Neuronal stem cell (in vitro differentiated cells): ENCODE measurements at regions not wholly inside any gene's neighbourhood (a gene's known extent, or its start where the extent isn't known, plus 50 kb on each side); places are given as distances from the start of the nearest gene placed in this dataset.

ENCODE experiments used
- DNase-seq: peaks from one replicate; pipeline ENCODE4 v3.0.0-alpha.2; 2013; ENCODE audit warnings: low spot score
- H2AFZ ChIP-seq: one replicate; pipeline ENCODE4 v1.6.1; 2013; ENCODE audit warnings: mild to moderate bottlenecking, low read length, inconsistent platforms
- H2AK5ac ChIP-seq: 2 replicates; pipeline ENCODE4 v1.6.1; 2013; ENCODE audit warnings: low read depth, mild to moderate bottlenecking, inconsistent platforms, low read length, moderate library complexity, mixed read lengths
- H2BK120ac ChIP-seq: 2 replicates; pipeline ENCODE4 v1.6.1; 2013; ENCODE audit warnings: low read depth, mild to moderate bottlenecking, inconsistent platforms, low read length, moderate library complexity, mixed read lengths
- H2BK12ac ChIP-seq: one replicate; pipeline ENCODE4 v1.6.1; 2013; ENCODE audit warnings: low read length, inconsistent platforms
- H2BK15ac ChIP-seq: 2 replicates; pipeline ENCODE4 v1.6.1; 2013; ENCODE audit warnings: mild to moderate bottlenecking, low read length, inconsistent platforms, mixed read lengths
- H2BK5ac ChIP-seq: one replicate; pipeline ENCODE4 v1.6.1; 2013; ENCODE audit warnings: inconsistent platforms, mild to moderate bottlenecking, low read length, moderate library complexity
- H3K14ac ChIP-seq: one replicate; pipeline ENCODE4 v1.6.1; 2013; ENCODE audit warnings: low read length, inconsistent platforms
- H3K18ac ChIP-seq: 2 replicates; pipeline ENCODE4 v1.6.1; 2013; ENCODE audit warnings: low read length, inconsistent platforms
- H3K23ac ChIP-seq: 2 replicates; pipeline ENCODE4 v1.6.1; 2013; ENCODE audit warnings: low read depth, mild to moderate bottlenecking, mixed read lengths, low read length, inconsistent platforms; ENCODE audit not compliant: poor library complexity
- H3K27ac ChIP-seq: replicated peaks from 3 replicates; pipeline ENCODE4 v1.5.1; 2013; ENCODE audit warnings: low read length, inconsistent platforms
- H3K27me3 ChIP-seq, 3 experiments: 2 replicates each; pipeline ENCODE4 v1.6.1; 2013; ENCODE audit warnings: low read length in 3 of 3, mild to moderate bottlenecking in 2 of 3, inconsistent platforms in 1 of 3, low read depth in 1 of 3, mixed read lengths in 1 of 3, moderate library complexity in 1 of 3; ENCODE audit not compliant: control insufficient read depth in 3 of 3, insufficient read depth in 3 of 3
- H3K36me3 ChIP-seq, 2 donors: replicated peaks in 1 of 2; 2 replicates each; pipeline ENCODE4 v1.6.1; 2013; ENCODE audit warnings: low read length in 2 of 2; ENCODE audit not compliant: control insufficient read depth in 2 of 2, insufficient read depth in 2 of 2
- H3K4ac ChIP-seq: 2 replicates; pipeline ENCODE4 v1.6.1; 2013; ENCODE audit warnings: inconsistent platforms, mild to moderate bottlenecking, low read length, moderate library complexity
- H3K4me1 ChIP-seq, 2 donors: 1 replicate in 1 of 2; 2 replicates in 1 of 2; pipeline ENCODE4 v1.6.1; 2013; ENCODE audit warnings: low read length in 2 of 2, low read depth in 1 of 2; ENCODE audit not compliant: control insufficient read depth in 2 of 2, insufficient read depth in 1 of 2
- H3K4me2 ChIP-seq: one replicate; pipeline ENCODE4 v1.6.1; 2013; ENCODE audit warnings: mild to moderate bottlenecking, low read length, inconsistent platforms; ENCODE audit not compliant: insufficient read depth, poor library complexity, severe bottlenecking
- H3K4me3 ChIP-seq, 2 donors: 2 replicates each; pipeline ENCODE4 v1.5.1; 2013; ENCODE audit warnings: low read length in 2 of 2, mild to moderate bottlenecking in 2 of 2, inconsistent platforms in 1 of 2, moderate library complexity in 1 of 2
- H3K79me1 ChIP-seq: one replicate; pipeline ENCODE4 v1.6.1; 2013; ENCODE audit warnings: low read depth, mild to moderate bottlenecking, inconsistent platforms, low read length, moderate library complexity
- H3K9ac ChIP-seq: one replicate; pipeline ENCODE4 v1.6.1; 2013; ENCODE audit warnings: mild to moderate bottlenecking, low read depth, low read length, inconsistent platforms; ENCODE audit not compliant: poor library complexity
- H3K9me3 ChIP-seq, 2 donors: replicated peaks in 1 of 2; 2 replicates each; pipeline versions ENCODE3 to v1.6.1; 2013; ENCODE audit warnings: low read length in 2 of 2, mild to moderate bottlenecking in 2 of 2, inconsistent platforms in 1 of 2, low read depth in 1 of 2, mixed read lengths in 1 of 2, moderate library complexity in 1 of 2; ENCODE audit not compliant: control insufficient read depth in 2 of 2, insufficient read depth in 1 of 2
- H4K8ac ChIP-seq: one replicate; pipeline ENCODE4 v1.6.1; 2013; ENCODE audit warnings: low read depth, mild to moderate bottlenecking, inconsistent platforms, low read length, moderate library complexity
- H4K91ac ChIP-seq: one replicate; pipeline ENCODE4 v1.6.1; 2013; ENCODE audit warnings: low read length, low read depth, mild to moderate bottlenecking, inconsistent platforms; ENCODE audit not compliant: poor library complexity
- WGBS, 2 donors: extraction: QIAGEN DNeasy Blood & Tissue Kit; methylation state at CpG; one replicate each; pipeline ENCODE4 v1.1.7; 2013; ENCODE audit warnings: missing lambda C conversion rate in 2 of 2, mixed read lengths in 1 of 2; ENCODE audit not compliant: insufficient read length in 2 of 2, insufficient replicate concordance in 1 of 2; ENCODE audit errors: extremely low coverage in 2 of 2; 5-methylcytosine and 5-hydroxymethylcytosine counted together

- H4K8ac ChIP-seq = no peak overlapping the region
- no peak overlapping the region for H3K27ac ChIP-seq
- WGBS, 2 donors = no CpG with 5 or more reads among the region's 3 CpGs
These were observed 858.2 kb upstream of the FLRT2 start for GRCh38 chr14:84671776-84672175.

GRCh38 chr14:84674636-84675035, 855.3 kb upstream of the FLRT2 start:
- Histone ChIP-seq H2BK120ac (no peak overlapping the region), H3K23ac (no peak overlapping the region), H2AFZ (no peak overlapping the region), H3K9me3 (no peaks in the 10 kb centered on the region), H2BK12ac (no peak overlapping the region), H4K91ac (no peak overlapping the region), H3K27ac (no peak overlapping the region), H3K4ac (no peak overlapping the region), H3K79me1 (no peaks in the 10 kb centered on the region), H3K27me3 (no peaks in the 10 kb centered on the region), H2BK5ac (no peak overlapping the region), H3K4me3 (no peak overlapping the region), H3K4me1 (no peaks in the 10 kb centered on the region), H3K4me2 (no peak overlapping the region), H3K9ac (no peak overlapping the region), H3K14ac (no peak overlapping the region), H2BK15ac (no peak overlapping the region), H2AK5ac (no peak overlapping the region), H4K8ac (no peak overlapping the region), H3K18ac (no peak overlapping the region), H3K36me3 (no peaks in the 10 kb centered on the region)
- no CpG with 5 or more reads among the region's 1 CpG for WGBS, 2 donors
- no peak for DNase-seq

More at GRCh38 chr14:84671776-84672175, 858.2 kb upstream of the FLRT2 start:
- no peak for DNase-seq
- no peaks in the 10 kb centered on the region for H3K9me3 ChIP-seq
- H3K27me3 ChIP-seq = no peaks in the 10 kb centered on the region
- no peak overlapping the region for H3K4me3 ChIP-seq
- no peak overlapping the region for H3K4ac ChIP-seq
- H3K36me3 ChIP-seq = no peaks in the 10 kb centered on the region
- no peak overlapping the region for H3K18ac ChIP-seq
- no peaks in the 10 kb centered on the region for H3K4me1 ChIP-seq
- no peak overlapping the region for H2AFZ ChIP-seq
- H2BK15ac ChIP-seq = no peak overlapping the region
- H2AK5ac ChIP-seq = no peak overlapping the region
- no peak overlapping the region for H2BK120ac ChIP-seq
- H3K9ac ChIP-seq = no peak overlapping the region
- H2BK5ac ChIP-seq = no peak overlapping the region
- no peak overlapping the region for H3K23ac ChIP-seq
- no peak overlapping the region for H2BK12ac ChIP-seq
- H4K91ac ChIP-seq = no peak overlapping the region
- no peak overlapping the region for H3K14ac ChIP-seq
- H3K79me1 ChIP-seq = no peaks in the 10 kb centered on the region
- H3K4me2 ChIP-seq = no peak overlapping the region

GRCh38 chr14:84686550-84686949, 843.4 kb upstream of the FLRT2 start:
- Histone ChIP-seq H3K79me1 (no peaks in the 10 kb centered on the region), H3K23ac (no peak overlapping the region), H2AFZ (no peak overlapping the region), H2BK120ac (no peak overlapping the region), H3K18ac (no peak overlapping the region), H3K9me3 (no peaks in the 10 kb centered on the region), H2BK12ac (no peak overlapping the region), H3K9ac (no peak overlapping the region), H3K4me2 (no peak overlapping the region), H3K4ac (no peak overlapping the region), H3K27me3 (no peaks in the 10 kb centered on the region), H3K4me1 (no peaks in the 10 kb centered on the region), H3K27ac (no peak overlapping the region), H4K8ac (no peak overlapping the region), H2AK5ac (no peak overlapping the region), H3K14ac (no peak overlapping the region), H3K36me3 (no peaks in the 10 kb centered on the region), H2BK15ac (no peak overlapping the region), H3K4me3 (no peak overlapping the region), H2BK5ac (no peak overlapping the region), H4K91ac (no peak overlapping the region)
- WGBS, 2 donors = no CpG with 5 or more reads among the region's 3 CpGs
- DNase-seq = no peak

GRCh38 chr14:84688297-84689025, 841.5 kb upstream of the FLRT2 start:
- Histone ChIP-seq H3K9me3 (no peaks in the 10 kb centered on the region), H2AFZ (no peak overlapping the region), H2BK12ac (no peak overlapping the region), H3K36me3 (no peaks in the 10 kb centered on the region), H2AK5ac (no peak overlapping the region), H3K27ac (no peak overlapping the region), H3K4me1 (no peaks in the 10 kb centered on the region), H3K4ac (no peak overlapping the region), H2BK120ac (no peak overlapping the region), H3K4me3 (no peak overlapping the region), H2BK15ac (no peak overlapping the region), H3K27me3 (no peaks in the 10 kb centered on the region), H3K18ac (no peak overlapping the region), H3K79me1 (no peaks in the 10 kb centered on the region), H4K8ac (no peak overlapping the region), H3K14ac (no peak overlapping the region), H2BK5ac (no peak overlapping the region), H3K9ac (no peak overlapping the region), H3K4me2 (no peak overlapping the region), H3K23ac (no peak overlapping the region), H4K91ac (no peak overlapping the region)
- WGBS, 2 donors = no CpG with 5 or more reads among the region's 7 CpGs
- no peak for DNase-seq
